ENCODE measurements at regions not wholly inside any gene's neighbourhood (a gene's known extent, or its start where the extent isn't known, plus 50 kb on each side); places are given as distances from the start of the nearest gene placed in this dataset.
"Not testable (repeated sequence)": the region's sequence is repeated elsewhere in the genome, so short reads cannot be mapped to it uniquely, and the experiment has no call there.

DNA sequence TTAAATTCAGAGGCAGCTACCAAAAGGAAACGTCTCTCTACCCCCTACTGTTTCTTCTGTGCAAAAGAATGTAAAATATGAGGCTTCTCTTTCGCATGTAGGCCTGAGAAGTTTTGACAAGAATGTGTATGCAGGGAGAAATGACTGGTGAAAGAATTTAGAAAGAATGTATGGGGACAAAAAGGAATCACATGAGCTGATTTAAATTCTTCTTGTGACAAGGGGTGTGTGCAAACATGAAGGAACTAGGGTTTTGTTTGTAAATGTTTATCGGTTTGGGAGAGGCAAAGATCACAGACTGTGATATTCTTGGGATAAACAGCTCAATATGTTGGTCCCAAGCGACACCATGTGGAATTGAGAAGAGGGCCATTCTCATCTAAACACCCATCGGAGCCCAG is 345.2 kb upstream of the VRK2 start:
- H3K9me3 ChIP-seq, result no peaks in the 10 kb centered on the region
- H3K27me3 ChIP-seq, result no peaks in the 10 kb centered on the region
- H3K4me3 ChIP-seq (ENCODE audit: low read depth in 1 of 2, low read length in 1 of 2), result no peak overlapping the region
- H3K4me1 ChIP-seq (ENCODE audit: control insufficient read depth in 1 of 2, insufficient read depth in 1 of 2, low read depth in 1 of 2, low read length in 1 of 2), result no peaks in the 10 kb centered on the region
- H3K36me3 ChIP-seq, result no peaks in the 10 kb centered on the region
- H3K27ac ChIP-seq, result no peak overlapping the region
- TF ChIP-seq, protein P1, sequence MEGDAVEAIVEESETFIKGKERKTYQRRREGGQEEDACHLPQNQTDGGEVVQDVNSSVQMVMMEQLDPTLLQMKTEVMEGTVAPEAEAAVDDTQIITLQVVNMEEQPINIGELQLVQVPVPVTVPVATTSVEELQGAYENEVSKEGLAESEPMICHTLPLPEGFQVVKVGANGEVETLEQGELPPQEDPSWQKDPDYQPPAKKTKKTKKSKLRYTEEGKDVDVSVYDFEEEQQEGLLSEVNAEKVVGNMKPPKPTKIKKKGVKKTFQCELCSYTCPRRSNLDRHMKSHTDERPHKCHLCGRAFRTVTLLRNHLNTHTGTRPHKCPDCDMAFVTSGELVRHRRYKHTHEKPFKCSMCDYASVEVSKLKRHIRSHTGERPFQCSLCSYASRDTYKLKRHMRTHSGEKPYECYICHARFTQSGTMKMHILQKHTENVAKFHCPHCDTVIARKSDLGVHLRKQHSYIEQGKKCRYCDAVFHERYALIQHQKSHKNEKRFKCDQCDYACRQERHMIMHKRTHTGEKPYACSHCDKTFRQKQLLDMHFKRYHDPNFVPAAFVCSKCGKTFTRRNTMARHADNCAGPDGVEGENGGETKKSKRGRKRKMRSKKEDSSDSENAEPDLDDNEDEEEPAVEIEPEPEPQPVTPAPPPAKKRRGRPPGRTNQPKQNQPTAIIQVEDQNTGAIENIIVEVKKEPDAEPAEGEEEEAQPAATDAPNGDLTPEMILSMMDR (IDR thresholded peaks at IDR 0.05), result no peak

DNA sequence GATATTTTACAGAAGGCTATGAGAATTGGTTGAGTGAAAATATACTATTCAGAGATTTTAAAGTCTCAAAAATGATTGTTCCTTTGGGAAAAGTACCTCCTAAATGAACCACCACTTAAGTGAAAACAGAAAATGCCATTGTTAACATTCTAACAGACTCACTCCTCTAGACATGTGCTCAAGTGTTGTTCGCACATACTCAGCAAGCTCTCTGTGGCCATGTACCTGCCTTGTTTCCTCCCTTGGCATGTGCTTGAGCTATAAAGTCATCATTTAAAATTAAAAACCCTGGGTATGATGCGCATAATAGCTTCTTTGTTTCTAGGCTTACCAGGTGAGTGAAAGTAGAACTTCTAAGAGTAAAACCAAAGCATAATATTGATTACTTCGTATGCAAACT is 343.2 kb upstream of the VRK2 start:
- Histone ChIP-seq H3K36me3 (no peaks in the 10 kb centered on the region), H3K27me3 (no peaks in the 10 kb centered on the region), H3K4me1 (ENCODE audit: control insufficient read depth in 1 of 2, insufficient read depth in 1 of 2, low read depth in 1 of 2, low read length in 1 of 2) (no peaks in the 10 kb centered on the region), H3K9me3 (no peaks in the 10 kb centered on the region), H3K4me3 (ENCODE audit: low read depth in 1 of 2, low read length in 1 of 2) (no peak overlapping the region), H3K27ac (no peak overlapping the region)
- TF ChIP-seq, protein P1 (IDR thresholded peaks at IDR 0.05), result no peak

DNA sequence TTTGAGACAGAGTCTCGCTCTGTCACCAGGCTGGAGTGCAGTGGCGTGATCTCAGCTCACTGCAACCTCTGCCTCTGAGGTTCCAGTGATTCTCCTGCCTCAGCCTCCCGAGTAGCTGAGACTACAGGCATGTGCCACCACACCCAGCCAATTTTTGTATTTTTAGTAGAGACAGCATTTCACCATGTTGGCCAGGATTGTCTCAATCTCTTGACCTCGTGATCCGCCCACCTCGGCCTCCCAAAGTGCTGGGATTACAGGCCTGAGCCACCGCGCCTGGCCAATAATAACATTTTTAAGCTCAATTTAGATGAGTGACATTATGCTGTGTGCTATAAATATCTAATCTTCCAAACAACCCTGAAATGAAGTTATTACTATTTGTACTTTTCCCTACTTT is 338.8 kb upstream of the VRK2 start:
- H3K9me3 ChIP-seq; H3K27ac ChIP-seq; H3K27me3 ChIP-seq; H3K36me3 ChIP-seq; H3K4me3 ChIP-seq (ENCODE audit: low read depth in 1 of 2, low read length in 1 of 2); H3K4me1 ChIP-seq (ENCODE audit: control insufficient read depth in 1 of 2, insufficient read depth in 1 of 2, low read depth in 1 of 2, low read length in 1 of 2): not testable (repeated sequence)

DNA sequence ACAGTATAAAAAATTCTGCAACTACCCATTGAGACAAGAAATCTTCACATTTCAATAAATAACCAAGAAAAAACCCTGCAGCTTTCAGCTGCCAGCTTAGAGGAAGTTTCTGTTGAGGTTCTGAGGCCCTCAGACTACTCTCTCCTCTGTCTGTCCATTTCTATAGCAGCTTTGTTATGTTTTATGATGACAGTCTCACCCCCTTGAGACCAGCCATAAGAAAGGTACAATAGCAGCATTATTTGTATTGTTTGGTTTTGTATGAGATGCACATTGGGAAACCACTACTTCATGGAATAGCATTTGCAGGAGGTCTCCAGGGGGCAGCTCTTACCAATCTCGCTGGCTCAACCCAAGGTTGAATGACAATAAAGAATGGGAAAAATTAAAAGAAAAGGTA is 334.6 kb upstream of the VRK2 start:
- no peak overlapping the region for H3K27ac ChIP-seq
- H3K9me3 ChIP-seq, result no peaks in the 10 kb centered on the region
- TF ChIP-seq, protein P1 (IDR thresholded peaks at IDR 0.05), result no peak
- H3K36me3 ChIP-seq, result no peaks in the 10 kb centered on the region
- no peaks in the 10 kb centered on the region for H3K4me1 ChIP-seq (ENCODE audit: control insufficient read depth in 1 of 2, insufficient read depth in 1 of 2, low read depth in 1 of 2, low read length in 1 of 2)
- no peaks in the 10 kb centered on the region for H3K27me3 ChIP-seq
- H3K4me3 ChIP-seq (ENCODE audit: low read depth in 1 of 2, low read length in 1 of 2), result no peak overlapping the region

DNA sequence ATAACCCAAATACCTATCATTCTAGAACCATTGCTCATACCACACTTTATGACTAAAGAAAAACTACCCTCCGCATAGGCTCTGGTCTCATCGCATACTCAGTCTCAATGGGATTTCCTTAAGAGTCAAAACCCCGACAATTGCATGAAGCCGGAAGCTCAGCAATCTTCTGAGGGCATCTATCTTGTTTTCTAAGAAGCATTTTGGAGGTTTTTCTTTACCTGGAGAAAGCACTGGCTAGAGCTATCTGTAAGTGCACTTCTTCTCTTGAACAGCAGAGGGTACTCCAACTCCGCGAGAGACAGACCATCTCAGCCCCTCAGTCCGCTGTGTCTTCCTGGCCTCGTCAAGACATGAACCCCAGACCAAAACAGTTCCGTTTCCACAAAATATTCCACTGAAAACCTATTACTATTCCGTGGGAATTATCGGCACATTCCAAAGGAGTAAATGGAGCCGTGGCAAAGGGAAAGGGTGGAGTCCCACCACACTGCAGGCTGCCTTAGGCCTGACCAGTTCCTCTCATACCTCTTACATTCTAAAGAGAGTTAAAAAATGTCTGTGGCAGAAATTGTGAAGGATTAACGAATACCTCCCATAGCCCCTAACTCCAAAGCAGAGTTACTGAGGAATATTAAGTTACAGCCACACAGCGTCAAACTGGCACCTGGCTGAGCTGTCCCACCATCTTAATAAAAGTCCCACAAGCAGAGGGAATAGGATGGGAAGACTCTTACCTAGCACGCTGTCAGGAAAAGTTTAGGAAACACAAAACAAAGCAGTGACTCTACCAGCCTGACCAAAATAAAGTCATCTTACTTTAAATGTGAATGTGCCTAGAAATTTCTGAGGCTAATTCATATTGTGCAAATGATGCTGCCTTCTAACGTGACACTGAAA is 325.6 kb upstream of the VRK2 start:
- Histone ChIP-seq H3K4me1 (ENCODE audit: control insufficient read depth in 1 of 2, insufficient read depth in 1 of 2, low read depth in 1 of 2, low read length in 1 of 2) (peaks cover 0 to 4% of the 10 kb centered on the region in 2 experiments), H3K4me3 (ENCODE audit: low read depth in 1 of 2, low read length in 1 of 2) (no peak overlapping the region), H3K9me3 (no peaks in the 10 kb centered on the region), H3K27ac (no peak overlapping the region), H3K27me3 (no peaks in the 10 kb centered on the region), H3K36me3 (no peaks in the 10 kb centered on the region)
- TF ChIP-seq, protein P1 (IDR thresholded peaks at IDR 0.05), result no peak

DNA sequence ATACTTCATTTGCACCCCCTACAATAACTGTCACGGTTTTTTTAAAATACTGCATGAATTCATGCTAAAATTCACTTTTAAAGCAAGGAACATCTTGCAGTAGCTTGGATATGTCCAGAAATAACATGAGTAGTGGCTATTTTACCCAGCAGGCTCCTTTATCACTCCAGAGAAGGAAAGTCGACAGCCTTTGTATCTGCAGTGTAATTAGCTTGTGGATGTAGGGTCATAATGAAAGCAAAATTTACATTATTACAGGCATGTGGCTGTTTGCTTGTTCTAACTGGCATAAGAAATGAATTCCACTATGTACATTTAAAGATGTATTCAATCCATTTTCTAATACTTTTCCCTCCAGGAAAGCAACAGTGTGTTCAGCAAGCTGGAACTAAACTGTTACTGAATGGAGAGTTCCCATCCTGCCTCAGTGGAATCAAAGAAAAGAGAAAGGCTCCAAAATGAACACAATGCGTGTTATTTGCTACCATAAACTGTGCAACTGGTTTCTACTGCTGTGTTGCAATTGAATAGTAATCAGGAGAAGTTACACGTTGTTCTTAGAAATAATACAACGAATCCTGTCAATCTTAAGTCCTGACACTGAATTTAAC is 321.2 kb upstream of the VRK2 start:
- Histone ChIP-seq H3K4me3 (ENCODE audit: low read depth in 1 of 2, low read length in 1 of 2) (no peak overlapping the region), H3K36me3 (no peaks in the 10 kb centered on the region), H3K4me1 (ENCODE audit: control insufficient read depth in 1 of 2, insufficient read depth in 1 of 2, low read depth in 1 of 2, low read length in 1 of 2) (peaks cover 0 to 4% of the 10 kb centered on the region in 2 experiments), H3K27me3 (no peaks in the 10 kb centered on the region), H3K9me3 (no peaks in the 10 kb centered on the region), H3K27ac (no peak overlapping the region)
- TF ChIP-seq, protein P1 (IDR thresholded peaks at IDR 0.05), result no peak

Measured in neutrophil (primary cell).